IgD-negative memory B cell (primary cell): ENCODE measurements at regions not wholly inside any gene's neighbourhood (a gene's known extent, or its start where the extent isn't known, plus 50 kb on each side); places are given as distances from the start of the nearest gene placed in this dataset.

ENCODE experiments used
- H3K27ac Mint-ChIP-seq, 3 donors: one replicate each; pipeline ENCODE4 v1.8.0; 2020 to 2022; ENCODE audit warnings: mild to moderate bottlenecking in 3 of 3, mixed read lengths in 3 of 3, moderate library complexity in 1 of 3
- H3K27me3 Mint-ChIP-seq: one replicate; pipeline ENCODE4 v1.8.0; 2021; ENCODE audit warnings: mixed read lengths
- H3K36me3 Mint-ChIP-seq: one replicate; pipeline ENCODE4 v1.8.0; 2020; ENCODE audit warnings: mild to moderate bottlenecking, mixed read lengths
- H3K4me1 Mint-ChIP-seq, 3 donors: one replicate each; pipeline ENCODE4 v1.8.0; 2020 to 2022; ENCODE audit warnings: mixed read lengths in 3 of 3, mild to moderate bottlenecking in 1 of 3
- H3K4me3 Mint-ChIP-seq, 4 donors: one replicate each; pipeline ENCODE4 v1.8.0; 2020 to 2022; ENCODE audit warnings: mild to moderate bottlenecking in 4 of 4, mixed read lengths in 4 of 4, moderate library complexity in 3 of 4
- H3K9me3 Mint-ChIP-seq, 3 donors: one replicate each; pipeline ENCODE4 v1.8.0; 2020 to 2021; ENCODE audit warnings: mixed read lengths in 3 of 3, mild to moderate bottlenecking in 1 of 3

GRCh38 chr2:75258620-75259019 is 59.3 kb upstream of the TACR1 start:
- Mint-ChIP-seq H3K4me3 (no peak overlapping the region), H3K9me3 (peaks cover 9 to 47% (median 22%) of the 10 kb centered on the region in 3 donors), H3K27me3 (no peaks in the 10 kb centered on the region), H3K27ac (no peak overlapping the region), H3K4me1 (peaks cover 0 to 3% (median 2%) of the 10 kb centered on the region in 3 donors), H3K36me3 (peaks cover 5% of the 10 kb centered on the region)

DNA sequence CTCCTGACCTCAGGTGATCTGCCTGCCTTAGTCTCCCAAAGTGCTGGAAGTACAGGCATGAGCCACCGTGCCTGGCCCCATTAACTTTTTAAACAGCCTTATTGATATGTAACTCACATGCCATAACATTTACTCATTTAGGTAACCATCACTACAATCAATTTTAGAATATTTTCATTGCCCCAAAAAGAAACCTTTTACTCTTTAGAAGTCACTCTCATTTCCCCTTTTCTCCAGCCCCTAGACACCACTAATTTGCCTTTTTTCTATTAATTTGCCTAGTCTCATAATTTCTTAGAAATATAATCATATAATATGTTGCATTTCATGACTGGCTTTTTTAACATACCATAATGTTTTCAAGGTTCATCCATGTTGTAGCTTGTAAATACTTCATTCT is 57.2 kb upstream of the TACR1 start:
- H3K4me3 Mint-ChIP-seq, result peak overlapping the region in 1 of 4 donors; percentile 60
- peaks cover 0 to 3% (median 2%) of the 10 kb centered on the region in 3 donors for H3K4me1 Mint-ChIP-seq
- peaks cover 5% of the 10 kb centered on the region for H3K36me3 Mint-ChIP-seq
- H3K27me3 Mint-ChIP-seq, result no peaks in the 10 kb centered on the region
- no peak overlapping the region for H3K27ac Mint-ChIP-seq
- peaks cover 3 to 36% (median 17%) of the 10 kb centered on the region in 3 donors for H3K9me3 Mint-ChIP-seq

DNA sequence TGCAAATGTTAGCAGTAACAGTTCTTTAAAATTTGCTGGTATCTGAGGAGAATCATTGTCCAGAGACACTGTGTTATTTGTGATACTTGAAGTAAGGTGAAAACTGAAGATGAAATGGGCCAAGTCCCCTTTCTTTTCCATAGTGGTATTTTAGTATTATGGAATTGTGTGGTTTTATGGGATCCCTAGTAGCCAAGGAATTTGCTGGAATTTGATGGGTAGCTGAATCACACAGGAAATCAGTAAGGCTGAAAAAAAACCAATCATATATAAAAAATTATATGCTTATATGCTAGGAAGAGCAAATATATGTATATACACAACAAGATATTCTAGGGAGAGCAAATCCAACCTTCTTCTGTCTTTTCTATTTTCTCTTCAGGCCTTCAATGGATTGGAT is 54.2 kb upstream of the TACR1 start:
- Mint-ChIP-seq H3K27me3 (no peaks in the 10 kb centered on the region), H3K27ac (no peak overlapping the region), H3K4me1 (peaks cover 0 to 3% (median 2%) of the 10 kb centered on the region in 3 donors), H3K4me3 (no peak overlapping the region), H3K36me3 (peaks cover 1% of the 10 kb centered on the region), H3K9me3 (peaks cover 8 to 31% (median 15%) of the 10 kb centered on the region in 3 donors)

DNA sequence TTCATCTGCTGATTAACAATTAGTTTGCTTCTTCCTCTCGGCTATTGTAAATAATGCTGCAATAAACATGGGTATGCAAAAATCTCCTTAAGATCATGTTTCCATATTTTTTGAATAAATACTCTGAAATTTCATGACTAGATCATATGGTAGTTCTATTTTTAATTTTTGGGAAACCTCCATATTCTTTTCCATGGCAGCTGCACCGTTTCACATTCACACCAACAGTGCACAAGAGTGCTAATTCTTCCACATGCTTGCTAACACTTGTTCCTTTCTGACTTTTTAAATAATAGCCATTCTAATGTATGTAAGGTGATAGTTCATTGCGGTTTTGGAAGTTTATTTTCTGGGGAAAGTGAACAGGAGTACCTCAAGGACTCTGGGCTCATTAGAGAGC is 52.6 kb upstream of the TACR1 start:
- Mint-ChIP-seq H3K4me3 (no peak overlapping the region), H3K9me3 (peaks cover 8 to 21% (median 10%) of the 10 kb centered on the region in 3 donors), H3K27me3 (no peaks in the 10 kb centered on the region), H3K27ac (no peak overlapping the region), H3K36me3 (peaks cover 1% of the 10 kb centered on the region), H3K4me1 (peaks cover 0 to 3% (median 2%) of the 10 kb centered on the region in 3 donors)
